Breast epithelium (tissue), 3 donors: ENCODE measurements at regions not wholly inside any gene's neighbourhood (a gene's known extent, or its start where the extent isn't known, plus 50 kb on each side); places are given as distances from the start of the nearest gene placed in this dataset.

ENCODE experiments used
- POLR2A ChIP-seq: fragments of 450-650 bp; IDR thresholded peaks from one replicate; pipeline ENCODE4 v1.6.1; 2016; ENCODE audit warnings: antibody characterized with exemption, mild to moderate bottlenecking, moderate library complexity
- TF ChIP-seq, protein P1 (sequence below), 3 donors: fragments of 450-650 bp; IDR thresholded peaks; one replicate each; pipeline ENCODE4 v1.5.1; 2016 to 2017; ENCODE audit warnings: antibody characterized with exemption in 3 of 3, mild to moderate bottlenecking in 3 of 3, moderate library complexity in 3 of 3

DNA sequence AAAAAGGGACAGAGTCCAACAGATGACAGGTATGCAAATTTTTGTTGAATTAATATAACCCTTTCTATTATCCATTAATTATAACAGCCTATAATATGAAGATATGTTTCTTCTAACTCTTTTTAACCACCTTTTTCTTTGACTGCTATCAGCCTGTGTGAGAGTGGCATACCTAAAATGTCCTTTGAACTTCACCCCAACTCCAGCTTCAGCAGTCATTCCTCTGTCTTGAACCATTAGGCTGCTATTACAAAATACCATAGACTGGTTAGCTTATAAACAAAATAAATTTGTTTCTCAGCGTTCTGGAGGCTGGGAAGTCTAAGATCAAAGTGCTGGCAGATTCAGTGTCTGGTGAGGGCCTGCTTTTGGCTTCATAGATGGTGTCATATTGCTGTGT lies 564.6 kb upstream of the FAT3 start:
- no peak for TF ChIP-seq POLR2A
- TF ChIP-seq, protein P1, sequence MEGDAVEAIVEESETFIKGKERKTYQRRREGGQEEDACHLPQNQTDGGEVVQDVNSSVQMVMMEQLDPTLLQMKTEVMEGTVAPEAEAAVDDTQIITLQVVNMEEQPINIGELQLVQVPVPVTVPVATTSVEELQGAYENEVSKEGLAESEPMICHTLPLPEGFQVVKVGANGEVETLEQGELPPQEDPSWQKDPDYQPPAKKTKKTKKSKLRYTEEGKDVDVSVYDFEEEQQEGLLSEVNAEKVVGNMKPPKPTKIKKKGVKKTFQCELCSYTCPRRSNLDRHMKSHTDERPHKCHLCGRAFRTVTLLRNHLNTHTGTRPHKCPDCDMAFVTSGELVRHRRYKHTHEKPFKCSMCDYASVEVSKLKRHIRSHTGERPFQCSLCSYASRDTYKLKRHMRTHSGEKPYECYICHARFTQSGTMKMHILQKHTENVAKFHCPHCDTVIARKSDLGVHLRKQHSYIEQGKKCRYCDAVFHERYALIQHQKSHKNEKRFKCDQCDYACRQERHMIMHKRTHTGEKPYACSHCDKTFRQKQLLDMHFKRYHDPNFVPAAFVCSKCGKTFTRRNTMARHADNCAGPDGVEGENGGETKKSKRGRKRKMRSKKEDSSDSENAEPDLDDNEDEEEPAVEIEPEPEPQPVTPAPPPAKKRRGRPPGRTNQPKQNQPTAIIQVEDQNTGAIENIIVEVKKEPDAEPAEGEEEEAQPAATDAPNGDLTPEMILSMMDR (IDR thresholded peaks at IDR 0.05), result no peak
